Lower leg skin (tissue), 4 donors: ENCODE measurements at regions not wholly inside any gene's neighbourhood (a gene's known extent, or its start where the extent isn't known, plus 50 kb on each side); places are given as distances from the start of the nearest gene placed in this dataset.

ENCODE experiments used
- DNase-seq, 2 donors: peaks; one replicate each; pipeline ENCODE4 v3.0.0-alpha.2; 2019; ENCODE audit warnings: low spot score in 2 of 2
- H3K4me3 ChIP-seq: fragments of 200-600 bp; sonication (generic); 2 replicates; pipeline ENCODE4 v1.5.1; 2017; ENCODE audit warnings: mild to moderate bottlenecking, low read depth; ENCODE audit not compliant: poor library complexity, severe bottlenecking
- CTCF ChIP-seq, 3 donors: fragments of 450-650 bp; IDR thresholded peaks; one replicate each; pipeline ENCODE4 v1.5.1; 2016; ENCODE audit warnings: antibody characterized with exemption in 3 of 3, mild to moderate bottlenecking in 3 of 3, moderate library complexity in 2 of 3
- POLR2A ChIP-seq, 2 donors: fragments of 450-650 bp; IDR thresholded peaks; one replicate each; pipeline ENCODE4 v1.6.1; 2016 to 2017; ENCODE audit warnings: antibody characterized with exemption in 2 of 2, mild to moderate bottlenecking in 1 of 2, moderate library complexity in 1 of 2
- WGBS, 2 donors: methylation state at CpG; one replicate each; pipeline ENCODE4 v1.1.5; 2018; 5-methylcytosine and 5-hydroxymethylcytosine counted together
- intact Hi-C: fragments of 100-400 bp; cut with DNase I; formaldehyde crosslinking; loops from one replicate; pipeline ENCODE4 v1.15.0; 2023; ENCODE audit warnings: low total_unique reads

GRCh38 chr7:153886506-153887441, 165.4 kb upstream of the DPP6 start:
- H3K4me3 ChIP-seq = no peak overlapping the region
- TF ChIP-seq POLR2A (IDR thresholded peaks at IDR 0.05) (no peak), CTCF (IDR thresholded peaks at IDR 0.05) (no peak)
- DNase-seq = no peak

GRCh38 chr7:153887749-153888569, 164.2 kb upstream of the DPP6 start:
- no peak overlapping the region for H3K4me3 ChIP-seq
- DNase-seq = no peak
- 2 to 8% methylated on average over 46 to 55 of the region's 82 CpGs for WGBS, 2 donors
- TF ChIP-seq CTCF (IDR thresholded peaks at IDR 0.05) (no peak), POLR2A (IDR thresholded peaks at IDR 0.05) (no peak)
- intact Hi-C loops = no loop called here

More at GRCh38 chr7:153886506-153887441, 165.4 kb upstream of the DPP6 start:
- intact Hi-C loops = no loop called here
- WGBS, 2 donors = 1 to 2% methylated on average over 65 to 92 of the region's 98 CpGs

- WGBS, 2 donors = 86 to 90% methylated on average over 6 of the region's 6 CpGs
- no peak overlapping the region for H3K4me3 ChIP-seq
- intact Hi-C loops = no loop called here
- TF ChIP-seq CTCF (IDR thresholded peaks at IDR 0.05) = no peak
- no peak for TF ChIP-seq POLR2A (IDR thresholded peaks at IDR 0.05)
- DNase-seq = no peak
Measured at GRCh38 chr7:153891990-153892389, 160.2 kb upstream of the DPP6 start.

GRCh38 chr7:153902862-153903261, 149.3 kb upstream of the DPP6 start:
- DNase-seq = no peak
- intact Hi-C loops = no loop called here
- TF ChIP-seq POLR2A (IDR thresholded peaks at IDR 0.05) (no peak), CTCF (IDR thresholded peaks at IDR 0.05) (no peak)
- no peak overlapping the region for H3K4me3 ChIP-seq
- 45 to 54% methylated on average over 3 of the region's 3 CpGs for WGBS, 2 donors

GRCh38 chr7:153912211-153912610, 140.0 kb upstream of the DPP6 start:
- 69 to 78% methylated on average over 4 of the region's 4 CpGs for WGBS, 2 donors
- no peak for TF ChIP-seq CTCF (IDR thresholded peaks at IDR 0.05)
- TF ChIP-seq POLR2A (IDR thresholded peaks at IDR 0.05) = no peak

More at GRCh38 chr7:153912211-153912610, 140.0 kb upstream of the DPP6 start:
- intact Hi-C loops = no loop called here
- no peak for DNase-seq
- H3K4me3 ChIP-seq = no peak overlapping the region
